ENCODE measurements at regions not wholly inside any gene's neighbourhood (a gene's known extent, or its start where the extent isn't known, plus 50 kb on each side); places are given as distances from the start of the nearest gene placed in this dataset.

- TF ChIP-seq CTCF (IDR thresholded peaks at IDR 0.05; ENCODE audit: low read depth, low read length) (no peak), EZH2phosphoT487 (IDR thresholded peaks at IDR 0.05; ENCODE audit: low read depth) (no peak)
These were observed 161.6 kb downstream of the FBXO15 start for GRCh38 chr18:73985855-73986625.

All from OCI-LY3 (cell line).